ENCODE measurements at regions not wholly inside any gene's neighbourhood (a gene's known extent, or its start where the extent isn't known, plus 50 kb on each side); places are given as distances from the start of the nearest gene placed in this dataset.

DNA sequence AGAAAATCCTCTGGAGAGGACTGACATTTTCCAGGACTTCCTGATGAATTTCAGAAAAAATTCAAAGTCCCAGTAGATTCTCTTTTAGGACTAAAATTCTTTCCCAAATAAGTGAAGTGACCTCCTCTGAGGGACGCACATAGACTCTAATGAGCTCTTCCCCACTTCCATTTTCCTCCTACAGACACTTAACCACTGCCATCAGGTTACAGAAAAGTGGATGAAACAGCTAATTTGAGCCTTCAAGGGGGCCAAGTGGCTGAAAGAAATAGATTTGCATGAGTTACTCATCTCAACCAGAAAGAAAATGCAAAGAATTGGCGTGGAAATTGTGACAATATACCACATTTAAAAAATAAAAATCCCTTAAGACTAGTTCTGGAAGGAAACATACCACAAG, 185.3 kb upstream of the EDNRB start:
- TF ChIP-seq CTCF (IDR thresholded peaks at IDR 0.05), result no peak
- Histone ChIP-seq H3K27me3 (ENCODE audit: control insufficient read depth in 1 of 2, insufficient read depth in 2 of 2, low read length in 2 of 2) (no peaks in the 10 kb centered on the region), H3K4me1 (ENCODE audit: insufficient read depth, low read length) (no peaks in the 10 kb centered on the region), H3K27ac (ENCODE audit: low read depth in 1 of 2, low read length in 2 of 2) (no peak overlapping the region), H3K36me3 (ENCODE audit: insufficient read depth, low read length) (no peaks in the 10 kb centered on the region), H3K9me3 (ENCODE audit: control insufficient read depth in 1 of 2, insufficient read depth in 1 of 2, low read length in 2 of 2) (no peaks in the 10 kb centered on the region), H3K4me3 (ENCODE audit: low read length) (no peak overlapping the region)
- H3K4me1 Mint-ChIP-seq (ENCODE audit: low read depth), result no peaks in the 10 kb centered on the region
- ChIA-PET CTCF (no interaction called here), POLR2A (no interaction called here)
- DNase-seq (no peak), ATAC-seq (ENCODE audit: poor library complexity) (no peak)
- H3K4me3 Mint-ChIP-seq, result no peak overlapping the region
- H3K27me3 Mint-ChIP-seq, result no peaks in the 10 kb centered on the region
- H3K9me3 Mint-ChIP-seq, result no peaks in the 10 kb centered on the region
- H3K27ac Mint-ChIP-seq, result no peak overlapping the region
- intact Hi-C loops (cut with DNase I, micrococcal nuclease), result no loop called here
- no peaks in the 10 kb centered on the region for H3K36me3 Mint-ChIP-seq (ENCODE audit: low read depth)

DNA sequence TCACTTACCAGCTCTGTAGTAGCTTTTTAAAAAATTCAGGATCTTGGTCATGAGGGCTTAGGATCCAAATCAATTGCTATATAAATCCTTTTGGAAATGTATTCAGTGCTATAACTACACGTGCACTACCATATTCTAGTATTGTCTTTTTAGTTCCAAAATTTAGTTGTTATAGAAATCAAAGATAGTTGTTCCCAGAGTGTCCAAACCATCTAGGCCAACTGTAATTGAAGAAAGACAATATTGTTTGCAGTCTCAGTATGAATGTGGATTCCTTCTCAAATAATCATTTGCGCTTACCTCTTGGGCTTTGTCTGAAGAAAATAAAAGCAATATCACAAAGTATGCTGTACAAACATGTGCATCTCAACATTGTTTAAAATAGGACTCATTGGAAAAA, 184.1 kb upstream of the EDNRB start:
- H3K36me3 ChIP-seq (ENCODE audit: insufficient read depth, low read length), result no peaks in the 10 kb centered on the region
- no peaks in the 10 kb centered on the region for H3K9me3 ChIP-seq (ENCODE audit: control insufficient read depth in 1 of 2, insufficient read depth in 1 of 2, low read length in 2 of 2)
- no peak overlapping the region for H3K27ac Mint-ChIP-seq
- no peaks in the 10 kb centered on the region for H3K36me3 Mint-ChIP-seq (ENCODE audit: low read depth)
- H3K9me3 Mint-ChIP-seq, result no peaks in the 10 kb centered on the region
- POLR2A ChIA-PET, result no interaction called here
- no peak for TF ChIP-seq CTCF (IDR thresholded peaks at IDR 0.05)
- H3K27me3 Mint-ChIP-seq, result no peaks in the 10 kb centered on the region
- no peak overlapping the region for H3K4me3 ChIP-seq (ENCODE audit: low read length)
- H3K4me1 Mint-ChIP-seq (ENCODE audit: low read depth), result no peaks in the 10 kb centered on the region
- no peak overlapping the region for H3K27ac ChIP-seq (ENCODE audit: low read depth in 1 of 2, low read length in 2 of 2)
- DNase-seq (no peak), ATAC-seq (ENCODE audit: poor library complexity) (no peak)
- H3K4me3 Mint-ChIP-seq, result no peak overlapping the region
- CTCF ChIA-PET, result no interaction called here
- H3K27me3 ChIP-seq (ENCODE audit: control insufficient read depth in 1 of 2, insufficient read depth in 2 of 2, low read length in 2 of 2), result no peaks in the 10 kb centered on the region
- intact Hi-C loops (cut with DNase I, micrococcal nuclease), result no loop called here
- H3K4me1 ChIP-seq (ENCODE audit: insufficient read depth, low read length), result no peaks in the 10 kb centered on the region

GRCh38 chr13:78102121-78102677, 183.6 kb upstream of the EDNRB start:
- no peak overlapping the region for H3K4me3 Mint-ChIP-seq
- no peaks in the 10 kb centered on the region for H3K9me3 Mint-ChIP-seq
- POLR2A ChIA-PET, result no interaction called here
- intact Hi-C loops (cut with DNase I, micrococcal nuclease), result no loop called here
- Histone ChIP-seq H3K27me3 (ENCODE audit: control insufficient read depth in 1 of 2, insufficient read depth in 2 of 2, low read length in 2 of 2) (no peaks in the 10 kb centered on the region), H3K27ac (ENCODE audit: low read depth in 1 of 2, low read length in 2 of 2) (no peak overlapping the region), H3K4me1 (ENCODE audit: insufficient read depth, low read length) (no peaks in the 10 kb centered on the region), H3K36me3 (ENCODE audit: insufficient read depth, low read length) (no peaks in the 10 kb centered on the region), H3K9me3 (ENCODE audit: control insufficient read depth in 1 of 2, insufficient read depth in 1 of 2, low read length in 2 of 2) (no peaks in the 10 kb centered on the region), H3K4me3 (ENCODE audit: low read length) (no peak overlapping the region)
- no peaks in the 10 kb centered on the region for H3K4me1 Mint-ChIP-seq (ENCODE audit: low read depth)
- H3K27ac Mint-ChIP-seq, result no peak overlapping the region
- ATAC-seq (ENCODE audit: poor library complexity), result no peak
- no peak for DNase-seq
- H3K36me3 Mint-ChIP-seq (ENCODE audit: low read depth), result no peaks in the 10 kb centered on the region
- TF ChIP-seq CTCF (IDR thresholded peaks at IDR 0.05), result no peak
- CTCF ChIA-PET, result no interaction called here
- H3K27me3 Mint-ChIP-seq, result no peaks in the 10 kb centered on the region

Measured in CD4-positive, alpha-beta T cell (primary cell).